ENCODE measurements at regions not wholly inside any gene's neighbourhood (a gene's known extent, or its start where the extent isn't known, plus 50 kb on each side); places are given as distances from the start of the nearest gene placed in this dataset.

GRCh38 chr12:102609996-102610395 lies 129.6 kb upstream of the IGF1 start:
- TF ChIP-seq POLR2A (IDR thresholded peaks at IDR 0.05; ENCODE audit: low read depth) (no peak), CTCF (IDR thresholded peaks at IDR 0.05) (no peak)
